IMR-90 (cell line): ENCODE measurements at regions not wholly inside any gene's neighbourhood (a gene's known extent, or its start where the extent isn't known, plus 50 kb on each side); places are given as distances from the start of the nearest gene placed in this dataset.

ENCODE experiments used
- ATAC-seq: fragments of 200-7000 bp; cut with Tn5 transposase; 2 replicates; pipeline ENCODE4 v1.9.1; 2020; ENCODE audit warnings: low read depth, mild to moderate bottlenecking, moderate library complexity
- BruUV-seq: library from RNA; stranded (reverse); fragments of 400-500 nt; replicated peaks from 2 replicates; lab custom pipeline; 2021; lab: Mats Ljungman, UMichigan
- CTCF ChIA-PET: fragments of 300-600 bp; formaldehyde crosslinking; extraction: SDS; loops from one replicate; lab custom pipeline; 2021; ENCODE audit warnings: antibody characterized with exemption; lab: Yijun Ruan, JAX
- POLR2A ChIA-PET: fragments of 300-600 bp; sonication (Branson Sonifier 250); formaldehyde crosslinking; loops from one replicate; lab custom pipeline; 2022; ENCODE audit warnings: antibody characterized with exemption; ENCODE audit not compliant: unreplicated experiment; lab: Charles Lee
- DNase-seq: peaks from one replicate; pipeline ENCODE4 v3.0.0; 2013
- H2AFZ ChIP-seq: replicated peaks from 2 replicates; pipeline ENCODE3; 2013; ENCODE audit warnings: low read length, mild to moderate bottlenecking; ENCODE audit not compliant: poor library complexity
- H2AK5ac ChIP-seq: 2 replicates; pipeline ENCODE4 v1.6.1; 2013; ENCODE audit warnings: low read depth, low read length, inconsistent platforms
- H2AK9ac ChIP-seq: replicated peaks from 2 replicates; pipeline ENCODE3; 2013; ENCODE audit warnings: mild to moderate bottlenecking, low read depth, low read length, moderate library complexity; ENCODE audit not compliant: poor library complexity
- H2BK120ac ChIP-seq: 2 replicates; pipeline ENCODE4 v1.6.1; 2013; ENCODE audit warnings: low read depth, low read length, inconsistent platforms
- H2BK15ac ChIP-seq: 3 replicates; pipeline ENCODE4 v1.6.1; 2013; ENCODE audit warnings: low read depth, low read length, inconsistent platforms
- H2BK20ac ChIP-seq: 2 replicates; pipeline ENCODE4 v1.6.1; 2013; ENCODE audit warnings: low read depth, mild to moderate bottlenecking, inconsistent platforms, low read length, moderate library complexity
- H2BK5ac ChIP-seq: 2 replicates; pipeline ENCODE4 v1.6.1; 2013; ENCODE audit warnings: mild to moderate bottlenecking, low read depth, low read length, inconsistent platforms; ENCODE audit not compliant: poor library complexity, severe bottlenecking
- H3K14ac ChIP-seq: replicated peaks from 2 replicates; pipeline ENCODE4 v1.6.1; 2013; ENCODE audit warnings: low read depth, low read length, inconsistent platforms
- H3K18ac ChIP-seq: 2 replicates; pipeline ENCODE4 v1.6.1; 2013; ENCODE audit warnings: low read depth, low read length, control low read depth
- H3K23ac ChIP-seq: 2 replicates; pipeline ENCODE4 v1.6.1; 2013; ENCODE audit warnings: low read depth, low read length, inconsistent platforms
- H3K27ac ChIP-seq: 2 replicates; pipeline ENCODE4 v1.5.1; 2013; ENCODE audit warnings: mild to moderate bottlenecking, control low read depth, low read length; ENCODE audit not compliant: insufficient read depth
- H3K27me3 ChIP-seq: 2 replicates; pipeline ENCODE4 v1.6.1; 2013; ENCODE audit warnings: low read length; ENCODE audit not compliant: control insufficient read depth, insufficient read depth
- H3K36me3 ChIP-seq: 2 replicates; pipeline ENCODE4 v1.6.1; 2013; ENCODE audit warnings: low read length, mixed read lengths; ENCODE audit not compliant: control insufficient read depth, insufficient read depth
- H3K4ac ChIP-seq: 2 replicates; pipeline ENCODE4 v1.6.1; 2013; ENCODE audit warnings: low read depth, low read length, inconsistent platforms
- H3K4me1 ChIP-seq: 2 replicates; pipeline ENCODE4 v1.6.1; 2013; ENCODE audit warnings: low read length, mixed read lengths; ENCODE audit not compliant: control insufficient read depth, insufficient read depth
- H3K4me2 ChIP-seq: 2 replicates; pipeline ENCODE4 v1.6.1; 2013; ENCODE audit warnings: low read depth, mild to moderate bottlenecking, control low read depth, low read length, moderate library complexity
- H3K4me3 ChIP-seq: 2 replicates; pipeline ENCODE4 v1.5.1; 2013; ENCODE audit warnings: low read depth, mild to moderate bottlenecking, control low read depth, low read length, moderate library complexity; ENCODE audit not compliant: insufficient read depth
- H3K56ac ChIP-seq: 2 replicates; pipeline ENCODE4 v1.6.1; 2013; ENCODE audit warnings: low read length, inconsistent platforms; ENCODE audit not compliant: insufficient read depth; ENCODE audit errors: extremely low read depth
- H3K79me1 ChIP-seq, 2 experiments: 2 replicates each; pipeline ENCODE4 v1.6.1; 2013; ENCODE audit warnings: low read length in 2 of 2, inconsistent platforms in 1 of 2, low read depth in 1 of 2
- H3K9ac ChIP-seq: 2 replicates; pipeline ENCODE4 v1.6.1; 2013; ENCODE audit warnings: low read depth, low read length, control low read depth
- H3K9me1 ChIP-seq: 2 replicates; pipeline ENCODE4 v1.6.1; 2013; ENCODE audit warnings: low read length, inconsistent platforms; ENCODE audit not compliant: insufficient read depth
- H3K9me3 ChIP-seq: 2 replicates; pipeline ENCODE4 v1.6.1; 2013; ENCODE audit warnings: low read length; ENCODE audit not compliant: control insufficient read depth, insufficient read depth
- H4K20me1 ChIP-seq: 2 replicates; pipeline ENCODE4 v1.6.1; 2013; ENCODE audit warnings: low read length, inconsistent platforms; ENCODE audit not compliant: insufficient read depth
- H4K5ac ChIP-seq: 2 replicates; pipeline ENCODE4 v1.6.1; 2013; ENCODE audit warnings: mild to moderate bottlenecking, low read depth, low read length, control low read depth
- H4K8ac ChIP-seq, 2 experiments: 2 replicates each; pipeline ENCODE4 v1.6.1; 2013; ENCODE audit warnings: low read depth in 2 of 2, low read length in 2 of 2, control low read depth in 1 of 2, inconsistent platforms in 1 of 2
- H4K91ac ChIP-seq: 2 replicates; pipeline ENCODE4 v1.6.1; 2013; ENCODE audit warnings: low read depth, low read length, inconsistent platforms; ENCODE audit not compliant: insufficient read depth
- CEBPB ChIP-seq: IDR thresholded peaks from 2 replicates; pipeline ENCODE4 v1.6.1; 2012; ENCODE audit warnings: low read depth, low read length, improper control_type of control experiment
- FOS ChIP-seq: fragments of 150-350 bp; IDR thresholded peaks from 2 replicates; pipeline ENCODE4 v1.6.1; 2016; ENCODE audit warnings: low read depth, low read length
- MAZ ChIP-seq: IDR thresholded peaks from 2 replicates; pipeline ENCODE4 v1.6.1; 2012; ENCODE audit warnings: low read depth, mild to moderate bottlenecking, low read length, improper control_type of control experiment, moderate library complexity, borderline replicate concordance
- MXI1 ChIP-seq: IDR thresholded peaks from 2 replicates; pipeline ENCODE4 v1.6.1; 2012; ENCODE audit warnings: low read depth, mild to moderate bottlenecking, low read length, moderate library complexity, borderline replicate concordance
- POLR2A ChIP-seq: IDR thresholded peaks from 2 replicates; pipeline ENCODE4 v1.6.1; 2012; ENCODE audit warnings: mild to moderate bottlenecking, low read depth, low read length
- RCOR1 ChIP-seq: IDR thresholded peaks from 2 replicates; pipeline ENCODE4 v1.6.1; 2012; ENCODE audit warnings: mild to moderate bottlenecking, low read length, improper control_type of control experiment; ENCODE audit not compliant: insufficient replicate concordance
- RFX5 ChIP-seq: IDR thresholded peaks from 2 replicates; pipeline ENCODE4 v1.8.0; 2012; ENCODE audit warnings: low read depth, mild to moderate bottlenecking, low read length, moderate library complexity
- WGBS, 2 experiments: methylation state at CpG; one replicate each; pipeline versions ENCODE4 v1.1.5 to v1.1.7; 2013; ENCODE audit warnings: missing lambda C conversion rate in 2 of 2; ENCODE audit not compliant: insufficient read length in 1 of 2; ENCODE audit errors: extremely low coverage in 2 of 2; 5-methylcytosine and 5-hydroxymethylcytosine counted together
- dilution Hi-C: fragments of 300-500 bp; cut with HindIII; formaldehyde crosslinking; loops from one replicate; pipeline ENCODE4 v1.14.3; 2018; ENCODE audit warnings: low sequenced_read_pairs; ENCODE audit not compliant: unreplicated experiment
- in situ Hi-C: fragments of 300-500 bp; cut with MboI; formaldehyde crosslinking; loops from 3 replicates; pipeline ENCODE4 v1.14.3; 2019; ENCODE audit warnings: low sequenced_read_pairs, inconsistent platforms, mixed read lengths
- intact Hi-C: fragments of 100-400 bp; cut with micrococcal nuclease; formaldehyde crosslinking; loops from 2 replicates; pipeline ENCODE4 v1.10.0; 2022
- TF ChIP-seq, protein P1 (sequence below): conservative IDR thresholded peaks from 2 replicates; pipeline ENCODE4 v1.5.1; 2012; ENCODE audit warnings: mild to moderate bottlenecking, low read depth, low read length, improper control_type of control experiment
- TF ChIP-seq, protein P2 (sequence below): fragments of 150-350 bp; IDR thresholded peaks from 2 replicates; pipeline ENCODE4 v1.6.1; 2017; ENCODE audit warnings: mild to moderate bottlenecking, antibody characterized with exemption, low read length, low read depth

GRCh38 chr10:117632406-117632805, 89.9 kb downstream of the EMX2 start:
- no peak overlapping the region for H3K4me2 ChIP-seq
- no peak overlapping the region for H2BK20ac ChIP-seq
- intact Hi-C loops = no loop called here
- no peak overlapping the region for H2AK5ac ChIP-seq
- no peak overlapping the region for H3K56ac ChIP-seq
- in situ Hi-C loops = no loop called here
- H2BK15ac ChIP-seq = no peak overlapping the region
- no peaks in the 10 kb centered on the region for H4K20me1 ChIP-seq
- no peak overlapping the region for H2AFZ ChIP-seq
- no peak overlapping the region for H3K4me3 ChIP-seq
- H3K27ac ChIP-seq = no peak overlapping the region
- POLR2A ChIA-PET = no interaction called here
- no peaks in the 10 kb centered on the region for H3K36me3 ChIP-seq
- no peak overlapping the region for H3K9ac ChIP-seq
- no TSS peak for BruUV-seq
- no peaks in the 10 kb centered on the region for H3K27me3 ChIP-seq
- no peak overlapping the region for H2BK5ac ChIP-seq
- no peak overlapping the region for H4K5ac ChIP-seq
- CTCF ChIA-PET = no interaction called here
- no peaks in the 10 kb centered on the region for H3K79me1 ChIP-seq
- no peak overlapping the region for H3K23ac ChIP-seq
- DNase-seq (no peak), ATAC-seq (no peak)
- H3K4ac ChIP-seq = no peak overlapping the region
- no peak overlapping the region for H2BK120ac ChIP-seq
- no peaks in the 10 kb centered on the region for H3K4me1 ChIP-seq
- WGBS, 2 experiments = 80% methylated on average over 2 of the region's 7 CpGs; no CpG with 5 or more reads in 1 of the 2 experiments
- dilution Hi-C loops = no loop called here
- peaks cover 21% of the 10 kb centered on the region for H3K9me3 ChIP-seq
- H2AK9ac ChIP-seq = no peak overlapping the region
- no peak overlapping the region for H4K91ac ChIP-seq
- H4K8ac ChIP-seq = no peak overlapping the region
- H3K9me1 ChIP-seq = no peaks in the 10 kb centered on the region
- H3K18ac ChIP-seq = no peak overlapping the region
- H3K14ac ChIP-seq = no peak overlapping the region
- TF ChIP-seq RFX5 (no peak), CEBPB (no peak), RCOR1 (no peak), MAZ (no peak), POLR2A (no peak), MXI1 (no peak), FOS (no peak)
- TF ChIP-seq, protein P1, sequence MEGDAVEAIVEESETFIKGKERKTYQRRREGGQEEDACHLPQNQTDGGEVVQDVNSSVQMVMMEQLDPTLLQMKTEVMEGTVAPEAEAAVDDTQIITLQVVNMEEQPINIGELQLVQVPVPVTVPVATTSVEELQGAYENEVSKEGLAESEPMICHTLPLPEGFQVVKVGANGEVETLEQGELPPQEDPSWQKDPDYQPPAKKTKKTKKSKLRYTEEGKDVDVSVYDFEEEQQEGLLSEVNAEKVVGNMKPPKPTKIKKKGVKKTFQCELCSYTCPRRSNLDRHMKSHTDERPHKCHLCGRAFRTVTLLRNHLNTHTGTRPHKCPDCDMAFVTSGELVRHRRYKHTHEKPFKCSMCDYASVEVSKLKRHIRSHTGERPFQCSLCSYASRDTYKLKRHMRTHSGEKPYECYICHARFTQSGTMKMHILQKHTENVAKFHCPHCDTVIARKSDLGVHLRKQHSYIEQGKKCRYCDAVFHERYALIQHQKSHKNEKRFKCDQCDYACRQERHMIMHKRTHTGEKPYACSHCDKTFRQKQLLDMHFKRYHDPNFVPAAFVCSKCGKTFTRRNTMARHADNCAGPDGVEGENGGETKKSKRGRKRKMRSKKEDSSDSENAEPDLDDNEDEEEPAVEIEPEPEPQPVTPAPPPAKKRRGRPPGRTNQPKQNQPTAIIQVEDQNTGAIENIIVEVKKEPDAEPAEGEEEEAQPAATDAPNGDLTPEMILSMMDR = no peak
- TF ChIP-seq, protein P2, sequence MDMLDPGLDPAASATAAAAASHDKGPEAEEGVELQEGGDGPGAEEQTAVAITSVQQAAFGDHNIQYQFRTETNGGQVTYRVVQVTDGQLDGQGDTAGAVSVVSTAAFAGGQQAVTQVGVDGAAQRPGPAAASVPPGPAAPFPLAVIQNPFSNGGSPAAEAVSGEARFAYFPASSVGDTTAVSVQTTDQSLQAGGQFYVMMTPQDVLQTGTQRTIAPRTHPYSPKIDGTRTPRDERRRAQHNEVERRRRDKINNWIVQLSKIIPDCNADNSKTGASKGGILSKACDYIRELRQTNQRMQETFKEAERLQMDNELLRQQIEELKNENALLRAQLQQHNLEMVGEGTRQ = no peak
